CD4-positive, alpha-beta T cell treated with Interleukin-15 for 1 hour (primary cell): ENCODE measurements at regions not wholly inside any gene's neighbourhood (a gene's known extent, or its start where the extent isn't known, plus 50 kb on each side); places are given as distances from the start of the nearest gene placed in this dataset.

Source experiments
- DNase-seq: peaks from one replicate; pipeline ENCODE4 v3.0.0-alpha.2; 2020

GRCh38 chr22:46067159-46068111 lies 82.9 kb upstream of the PPARA start:
- no peak for DNase-seq

GRCh38 chr22:46068181-46068592 lies 82.1 kb upstream of the PPARA start:
- no peak for DNase-seq

GRCh38 chr22:46068593-46069491 lies 81.5 kb upstream of the PPARA start:
- DNase-seq = no peak

GRCh38 chr22:46069521-46070214 lies 80.7 kb upstream of the PPARA start:
- DNase-seq = peak; percentile 67

GRCh38 chr22:46070215-46070802 lies 80.0 kb upstream of the PPARA start:
- DNase-seq = no peak

- DNase-seq = no peak
Observed at GRCh38 chr22:46070803-46071450, 79.4 kb upstream of the PPARA start.

- DNase-seq = peak; percentile 33
Observed at GRCh38 chr22:46071451-46072109, 78.7 kb upstream of the PPARA start.

GRCh38 chr22:46072110-46072881 lies 78.0 kb upstream of the PPARA start:
- DNase-seq = no peak

GRCh38 chr22:46072981-46073682 lies 77.2 kb upstream of the PPARA start:
- no peak for DNase-seq

- DNase-seq = no peak
Observed at GRCh38 chr22:46073683-46074504, 76.4 kb upstream of the PPARA start.

- DNase-seq = no peak
Observed at GRCh38 chr22:46074771-46075551, 75.4 kb upstream of the PPARA start.

GRCh38 chr22:46075764-46076531 lies 74.4 kb upstream of the PPARA start:
- no peak for DNase-seq

- DNase-seq = no peak
Observed at GRCh38 chr22:46076651-46077339, 73.5 kb upstream of the PPARA start.

GRCh38 chr22:46077669-46078099 lies 72.6 kb upstream of the PPARA start:
- no peak for DNase-seq

- no peak for DNase-seq
Observed at GRCh38 chr22:46078241-46079092, 71.9 kb upstream of the PPARA start.
